Stomach smooth muscle (tissue), 2 donors: ENCODE measurements at regions not wholly inside any gene's neighbourhood (a gene's known extent, or its start where the extent isn't known, plus 50 kb on each side); places are given as distances from the start of the nearest gene placed in this dataset.

Experiments
- H3K27ac ChIP-seq: one replicate; pipeline ENCODE4 v1.7.0; 2013; ENCODE audit warnings: mild to moderate bottlenecking, low read length, inconsistent platforms
- H3K27me3 ChIP-seq, 2 donors: one replicate each; pipeline ENCODE4 v1.7.0; 2013; ENCODE audit warnings: low read length in 2 of 2; ENCODE audit not compliant: insufficient read depth in 2 of 2, control insufficient read depth in 1 of 2
- H3K36me3 ChIP-seq, 2 donors: one replicate each; pipeline ENCODE4 v1.7.0; 2013; ENCODE audit warnings: low read length in 2 of 2; ENCODE audit not compliant: control insufficient read depth in 2 of 2, insufficient read depth in 2 of 2
- H3K4me1 ChIP-seq: one replicate; pipeline ENCODE4 v1.7.0; 2013; ENCODE audit warnings: low read length; ENCODE audit not compliant: control insufficient read depth, insufficient read depth
- H3K4me3 ChIP-seq, 2 donors: one replicate each; pipeline ENCODE4 v1.7.0; 2013; ENCODE audit warnings: low read length in 2 of 2
- H3K9ac ChIP-seq, 2 donors: one replicate each; pipeline ENCODE4 v1.7.0; 2013; ENCODE audit warnings: low read length in 2 of 2, mild to moderate bottlenecking in 1 of 2
- H3K9me3 ChIP-seq, 2 donors: one replicate each; pipeline ENCODE4 v1.7.0; 2013; ENCODE audit warnings: low read length in 2 of 2; ENCODE audit not compliant: control insufficient read depth in 2 of 2
- donor health status: healthy.
- donor health status: Pancreatic carcinoma.

DNA sequence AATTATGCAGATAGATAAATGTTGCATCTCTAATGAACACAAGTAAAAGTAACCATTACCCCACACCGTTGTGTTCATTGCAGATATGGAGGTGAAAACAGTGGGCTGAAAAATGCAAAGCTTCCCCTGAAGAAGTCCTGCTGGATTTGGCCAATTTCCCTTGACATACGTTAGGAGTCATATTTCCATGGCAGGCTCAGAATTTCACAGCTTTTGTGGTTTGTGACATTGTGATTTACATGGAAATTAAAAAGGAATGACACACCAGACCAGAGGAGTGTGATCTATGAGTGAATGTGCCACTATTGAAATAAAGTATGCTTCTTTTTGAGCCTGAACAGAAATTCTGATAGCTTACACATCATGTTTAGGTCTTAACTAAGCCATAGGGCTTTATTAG lies 221.1 kb upstream of the TMTC4 start:
- H3K4me1 ChIP-seq = no peaks in the 10 kb centered on the region
- no peaks in the 10 kb centered on the region for H3K27me3 ChIP-seq
- H3K4me3 ChIP-seq = no peak overlapping the region
- no peak overlapping the region for H3K27ac ChIP-seq
- H3K36me3 ChIP-seq = no peaks in the 10 kb centered on the region
- H3K9ac ChIP-seq = no peak overlapping the region
- no peaks in the 10 kb centered on the region for H3K9me3 ChIP-seq

DNA sequence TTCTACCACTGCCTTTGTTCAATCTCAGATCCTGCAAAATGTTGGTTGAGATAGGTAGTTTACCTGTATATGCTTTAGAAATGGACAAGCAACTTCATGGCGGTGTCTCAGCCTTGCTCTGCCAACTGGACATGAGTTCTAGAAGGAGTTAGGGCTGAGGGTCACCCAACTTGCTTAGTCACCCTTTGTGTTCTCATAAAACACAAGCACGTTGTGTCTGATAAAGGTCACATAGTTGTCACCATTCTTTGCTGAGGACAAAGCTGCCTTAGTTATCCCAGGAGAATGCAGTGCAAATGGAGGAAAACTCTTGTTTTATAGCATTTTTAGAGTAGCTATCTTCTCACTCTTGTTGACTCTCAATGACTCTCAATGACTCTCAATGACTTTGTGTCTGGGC lies 218.4 kb upstream of the TMTC4 start:
- no peaks in the 10 kb centered on the region for H3K36me3 ChIP-seq
- H3K9ac ChIP-seq = no peak overlapping the region
- H3K4me1 ChIP-seq = no peaks in the 10 kb centered on the region
- H3K4me3 ChIP-seq = no peak overlapping the region
- no peak overlapping the region for H3K27ac ChIP-seq
- no peaks in the 10 kb centered on the region for H3K27me3 ChIP-seq
- no peaks in the 10 kb centered on the region for H3K9me3 ChIP-seq

DNA sequence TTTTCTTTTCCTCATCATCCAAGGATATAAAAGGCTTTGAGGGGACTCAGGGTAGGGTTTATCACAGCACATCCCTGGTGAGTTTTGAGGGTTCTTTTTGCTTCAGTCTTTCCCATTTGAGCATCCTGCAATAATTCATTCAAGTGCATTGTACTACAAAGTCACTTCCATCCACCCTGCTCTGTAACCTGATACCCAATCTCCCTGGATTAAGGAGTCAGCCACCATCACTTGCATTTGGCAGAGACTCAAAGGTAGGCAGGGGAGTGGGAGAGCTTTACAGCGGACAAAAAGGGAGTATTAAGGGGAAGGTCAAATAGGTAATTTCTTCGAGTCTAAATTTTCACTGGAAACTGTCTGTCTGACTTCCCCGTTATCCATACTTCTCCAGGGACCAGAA lies 216.1 kb upstream of the TMTC4 start:
- Histone ChIP-seq H3K9me3 (no peaks in the 10 kb centered on the region), H3K36me3 (no peaks in the 10 kb centered on the region), H3K9ac (no peak overlapping the region), H3K27ac (no peak overlapping the region), H3K4me3 (no peak overlapping the region), H3K4me1 (no peaks in the 10 kb centered on the region), H3K27me3 (no peaks in the 10 kb centered on the region)

DNA sequence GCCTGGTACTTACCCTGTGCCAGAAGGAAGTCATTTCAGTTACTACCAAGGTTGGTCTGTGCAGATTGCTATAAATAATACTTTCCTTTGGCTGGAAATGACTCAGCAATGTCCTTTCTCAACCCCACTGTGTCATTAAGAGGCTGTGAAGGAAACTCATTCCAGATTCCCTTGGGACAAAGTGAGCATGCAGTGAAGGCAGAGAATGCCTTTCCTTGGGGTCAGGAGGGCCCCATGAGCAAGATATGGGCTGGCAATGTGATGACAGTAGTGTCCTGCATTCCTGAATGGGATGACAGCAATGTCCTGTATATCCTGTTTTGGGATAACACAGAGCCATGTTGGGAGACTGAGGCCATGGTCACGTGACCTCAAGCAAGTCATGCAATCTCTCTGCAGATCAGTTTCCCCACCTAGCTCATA lies 213.1 kb upstream of the TMTC4 start:
- H3K9me3 ChIP-seq = no peaks in the 10 kb centered on the region
- H3K36me3 ChIP-seq = no peaks in the 10 kb centered on the region
- no peak overlapping the region for H3K9ac ChIP-seq
- H3K4me1 ChIP-seq = no peaks in the 10 kb centered on the region
- H3K27ac ChIP-seq = no peak overlapping the region
- H3K4me3 ChIP-seq = no peak overlapping the region
- no peaks in the 10 kb centered on the region for H3K27me3 ChIP-seq

DNA sequence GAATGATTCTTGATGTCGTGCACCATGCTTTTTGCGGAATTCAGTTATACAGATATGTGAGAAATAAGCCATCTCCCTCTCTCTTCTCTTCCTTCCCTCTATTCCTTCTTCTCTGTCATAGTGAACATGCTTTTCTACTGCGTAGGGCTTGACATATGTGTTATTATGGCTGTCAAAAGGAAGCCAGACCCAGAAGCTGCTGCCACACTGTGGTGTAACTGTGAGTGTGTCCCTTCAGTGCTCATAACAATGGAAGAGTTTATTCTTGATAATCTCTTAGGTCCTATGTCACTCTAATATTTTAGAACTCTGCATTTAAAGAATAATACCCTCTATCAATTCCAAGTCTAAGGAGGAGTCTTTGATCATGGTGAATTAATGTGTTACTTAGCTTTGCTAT lies 208.9 kb upstream of the TMTC4 start:
- Histone ChIP-seq H3K9me3 (peaks cover 0 to 4% of the 10 kb centered on the region in 2 donors), H3K9ac (no peak overlapping the region), H3K27ac (no peak overlapping the region), H3K4me1 (no peaks in the 10 kb centered on the region), H3K36me3 (no peaks in the 10 kb centered on the region), H3K4me3 (no peak overlapping the region), H3K27me3 (peaks cover 0 to 2% of the 10 kb centered on the region in 2 donors)

DNA sequence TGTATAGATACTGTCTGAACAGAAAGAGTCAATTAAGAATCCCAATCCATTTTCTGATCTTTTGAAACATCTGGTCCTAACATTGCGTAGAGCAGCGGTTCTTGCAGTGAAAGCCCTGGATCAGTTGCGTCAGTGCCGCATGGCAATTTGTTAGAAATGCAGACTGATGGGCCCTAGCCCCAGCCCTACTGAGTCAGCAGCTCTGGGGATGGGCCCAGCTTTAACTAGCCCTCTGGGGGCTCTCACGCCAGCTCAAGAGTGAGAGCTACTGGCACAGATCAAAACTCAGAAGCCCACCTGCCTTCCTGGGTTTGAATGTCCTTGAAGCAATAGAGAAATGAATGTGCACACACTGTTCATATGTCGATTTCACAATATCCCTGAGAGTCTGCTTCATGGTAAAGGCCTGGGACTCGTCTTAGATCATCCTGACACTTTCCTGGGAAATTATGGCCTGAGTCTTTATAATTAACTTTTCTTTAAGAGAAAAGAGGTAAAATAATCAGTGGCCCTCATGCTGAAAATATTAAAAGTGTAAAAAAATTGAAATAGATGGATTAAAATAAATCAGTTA lies 206.8 kb upstream of the TMTC4 start:
- Histone ChIP-seq H3K27ac (no peak overlapping the region), H3K36me3 (no peaks in the 10 kb centered on the region), H3K4me3 (no peak overlapping the region), H3K4me1 (no peaks in the 10 kb centered on the region), H3K9me3 (peaks cover 3 to 4% of the 10 kb centered on the region in 2 donors), H3K9ac (no peak overlapping the region), H3K27me3 (peaks cover 0 to 2% of the 10 kb centered on the region in 2 donors)

DNA sequence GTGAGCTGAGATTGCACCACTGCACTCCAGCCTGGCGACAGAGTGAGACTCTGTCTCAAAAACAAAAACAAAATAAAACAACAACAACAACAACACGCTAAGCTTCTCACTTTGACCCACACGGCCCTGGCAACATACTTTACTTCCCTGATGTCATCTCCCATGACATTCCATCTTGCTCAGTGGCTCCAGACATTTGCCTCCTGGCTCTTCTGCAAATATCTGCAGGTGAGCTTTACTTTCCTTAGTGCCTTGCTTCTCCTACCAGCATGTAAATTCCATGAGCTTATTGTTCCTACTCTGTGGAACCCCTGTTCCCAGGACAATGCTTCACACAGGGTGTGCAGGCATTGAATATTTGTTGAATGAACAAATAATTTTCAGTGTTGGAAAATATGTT lies 205.6 kb upstream of the TMTC4 start:
- Histone ChIP-seq H3K9me3 (peaks cover 4 to 9% of the 10 kb centered on the region in 2 donors), H3K9ac (no peak overlapping the region), H3K27ac (no peak overlapping the region), H3K27me3 (peaks cover 0 to 2% of the 10 kb centered on the region in 2 donors), H3K4me1 (no peaks in the 10 kb centered on the region), H3K36me3 (no peaks in the 10 kb centered on the region), H3K4me3 (no peak overlapping the region)

DNA sequence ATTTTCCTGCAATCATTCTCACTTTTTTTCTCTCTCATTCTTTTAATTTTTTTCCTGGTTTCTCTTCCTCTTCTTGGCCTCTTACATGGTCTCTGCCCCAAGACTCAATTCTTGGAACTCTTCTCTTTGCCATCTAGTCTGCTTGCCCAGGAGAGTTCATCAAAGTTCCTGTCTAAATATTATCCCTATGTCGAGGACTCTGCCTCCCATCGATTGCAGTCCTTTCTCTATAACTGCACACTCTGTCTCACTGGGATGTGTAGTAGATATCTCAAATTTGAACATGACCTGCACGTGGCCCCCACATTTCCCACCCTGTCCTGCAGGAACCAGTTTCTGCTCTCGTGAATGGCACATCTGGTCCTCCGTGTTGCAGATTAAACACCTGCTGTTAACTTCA lies 204.7 kb upstream of the TMTC4 start:
- no peaks in the 10 kb centered on the region for H3K4me1 ChIP-seq
- no peak overlapping the region for H3K27ac ChIP-seq
- H3K36me3 ChIP-seq = no peaks in the 10 kb centered on the region
- no peak overlapping the region for H3K9ac ChIP-seq
- no peak overlapping the region for H3K4me3 ChIP-seq
- H3K27me3 ChIP-seq = peaks cover 0 to 2% of the 10 kb centered on the region in 2 donors
- peaks cover 4 to 9% of the 10 kb centered on the region in 2 donors for H3K9me3 ChIP-seq

DNA sequence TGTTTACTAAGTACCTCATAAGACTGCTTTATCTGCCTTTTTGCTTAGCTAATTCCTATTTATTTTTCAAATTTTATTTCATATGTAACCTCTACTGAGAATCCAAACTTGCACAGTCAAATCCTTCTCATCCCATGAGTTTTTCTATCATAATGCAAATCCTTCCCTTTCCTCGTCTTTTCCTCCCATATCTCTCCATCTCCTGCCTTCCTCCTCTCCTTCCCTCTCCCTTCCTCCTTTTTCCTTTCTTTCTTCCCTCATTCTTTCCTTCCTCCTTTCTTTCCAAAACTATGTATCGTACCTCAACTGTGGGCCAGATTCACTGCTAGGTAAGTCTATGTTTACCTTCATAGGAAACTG lies 201.4 kb upstream of the TMTC4 start:
- Histone ChIP-seq H3K4me1 (no peaks in the 10 kb centered on the region), H3K9ac (no peak overlapping the region)

DNA sequence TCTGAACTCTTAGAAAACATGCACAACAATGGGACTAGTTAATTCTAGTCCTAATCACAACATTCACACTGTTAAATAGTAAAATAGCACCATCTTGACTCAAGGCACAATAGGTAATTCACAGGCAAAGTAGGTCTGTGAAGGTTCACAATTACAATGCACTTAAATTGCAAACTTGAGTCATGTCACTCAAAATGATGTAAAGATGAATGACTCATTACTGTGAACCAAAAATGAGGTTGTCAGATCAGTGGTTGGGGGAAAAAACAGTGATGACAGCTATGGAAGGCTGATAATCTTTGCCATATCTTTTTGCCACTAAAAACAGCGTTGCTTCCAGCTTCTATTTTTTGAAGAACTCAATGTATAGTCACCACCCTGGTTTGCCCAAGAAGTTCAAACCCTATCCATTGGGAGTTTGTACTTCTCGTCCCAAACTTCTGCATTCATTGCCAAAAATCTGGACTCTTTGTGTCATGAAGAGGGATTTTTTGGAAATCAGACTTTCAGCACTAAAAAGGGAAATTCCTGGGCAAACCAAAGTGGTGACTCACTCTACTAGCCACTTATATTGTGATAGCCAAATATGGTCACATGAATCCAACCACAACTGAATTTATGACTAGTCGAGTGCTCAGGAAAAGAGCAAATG lies 200.9 kb upstream of the TMTC4 start:
- Histone ChIP-seq H3K4me1 (no peaks in the 10 kb centered on the region), H3K27me3 (peaks cover 0 to 2% of the 10 kb centered on the region in 2 donors), H3K27ac (no peak overlapping the region), H3K36me3 (no peaks in the 10 kb centered on the region), H3K9me3 (peaks cover 4 to 9% of the 10 kb centered on the region in 2 donors), H3K4me3 (no peak overlapping the region), H3K9ac (no peak overlapping the region)

More for the DNA sequence above, 201.4 kb upstream of the TMTC4 start:
- Histone ChIP-seq H3K27me3 (peaks cover 0 to 2% of the 10 kb centered on the region in 2 donors), H3K36me3 (no peaks in the 10 kb centered on the region), H3K9me3 (peaks cover 4 to 9% of the 10 kb centered on the region in 2 donors), H3K27ac (no peak overlapping the region), H3K4me3 (no peak overlapping the region)

DNA sequence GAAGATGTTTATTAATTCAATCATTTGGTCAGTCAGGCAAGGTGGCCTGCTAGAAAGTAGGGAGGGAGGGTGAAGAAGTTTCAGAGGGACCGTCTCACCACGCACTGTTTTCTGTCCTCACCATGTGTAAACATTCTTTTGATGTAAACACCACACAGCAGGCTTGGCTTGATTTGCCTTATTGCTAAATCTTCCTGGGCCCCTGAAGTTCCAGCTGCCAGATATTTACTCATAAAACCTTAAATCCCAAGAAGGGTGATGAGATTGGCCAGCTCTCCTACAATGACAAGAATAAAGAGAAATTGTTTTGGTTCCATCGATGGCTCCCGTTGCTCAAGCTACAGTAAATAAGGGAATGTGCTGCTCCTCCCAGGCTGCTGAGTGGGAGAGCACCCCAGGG lies 198.2 kb upstream of the TMTC4 start:
- H3K27ac ChIP-seq = no peak overlapping the region
- no peaks in the 10 kb centered on the region for H3K4me1 ChIP-seq
- H3K9me3 ChIP-seq = peaks cover 4 to 9% of the 10 kb centered on the region in 2 donors
- no peak overlapping the region for H3K9ac ChIP-seq
- no peaks in the 10 kb centered on the region for H3K36me3 ChIP-seq
- H3K27me3 ChIP-seq = peaks cover 0 to 2% of the 10 kb centered on the region in 2 donors
- no peak overlapping the region for H3K4me3 ChIP-seq
